ES-I3 (cell line): ENCODE measurements at regions not wholly inside any gene's neighbourhood (a gene's known extent, or its start where the extent isn't known, plus 50 kb on each side); places are given as distances from the start of the nearest gene placed in this dataset.
"Not testable (repeated sequence)": the region's sequence is repeated elsewhere in the genome, so short reads cannot be mapped to it uniquely, and the experiment has no call there.

Experiments
- H3K36me3 ChIP-seq: 2 replicates; pipeline ENCODE4 v1.6.1; 2013; ENCODE audit warnings: mild to moderate bottlenecking, low read length, control low read depth, moderate library complexity; ENCODE audit not compliant: insufficient read depth
- H3K4me1 ChIP-seq: 2 replicates; pipeline ENCODE4 v1.6.1; 2013; ENCODE audit warnings: mild to moderate bottlenecking, control low read depth, low read length; ENCODE audit not compliant: insufficient read depth
- H3K9ac ChIP-seq: 2 replicates; pipeline ENCODE4 v1.6.1; 2013; ENCODE audit warnings: low read depth, mild to moderate bottlenecking, low read length, moderate library complexity
- H3K9me3 ChIP-seq: 2 replicates; pipeline ENCODE4 v1.6.1; 2013; ENCODE audit warnings: mild to moderate bottlenecking, low read length, moderate library complexity; ENCODE audit not compliant: control insufficient read depth, insufficient read depth

GRCh38 chr10:18949391-18949790, 99.2 kb upstream of the MALRD1 start:
- H3K36me3 ChIP-seq = no peaks in the 10 kb centered on the region
- no peaks in the 10 kb centered on the region for H3K4me1 ChIP-seq
- H3K9me3 ChIP-seq = no peaks in the 10 kb centered on the region
- H3K9ac ChIP-seq = no peak overlapping the region

- H3K9ac ChIP-seq, H3K4me1 ChIP-seq, H3K9me3 ChIP-seq, H3K36me3 ChIP-seq: not testable (repeated sequence)
These were observed 97.4 kb upstream of the MALRD1 start for GRCh38 chr10:18951072-18951823.

GRCh38 chr10:18955061-18955460, 93.5 kb upstream of the MALRD1 start:
- no peak overlapping the region for H3K9ac ChIP-seq
- no peaks in the 10 kb centered on the region for H3K4me1 ChIP-seq
- no peaks in the 10 kb centered on the region for H3K9me3 ChIP-seq
- no peaks in the 10 kb centered on the region for H3K36me3 ChIP-seq

GRCh38 chr10:18959369-18959768, 89.2 kb upstream of the MALRD1 start:
- Histone ChIP-seq H3K36me3 (no peaks in the 10 kb centered on the region), H3K9me3 (no peaks in the 10 kb centered on the region), H3K9ac (no peak overlapping the region), H3K4me1 (no peaks in the 10 kb centered on the region)

- no peak overlapping the region for H3K9ac ChIP-seq
- H3K36me3 ChIP-seq = no peaks in the 10 kb centered on the region
- H3K9me3 ChIP-seq = no peaks in the 10 kb centered on the region
- H3K4me1 ChIP-seq = no peaks in the 10 kb centered on the region
These were observed 88.0 kb upstream of the MALRD1 start for GRCh38 chr10:18960466-18961079.

GRCh38 chr10:18968159-18968558, 80.4 kb upstream of the MALRD1 start:
- Histone ChIP-seq H3K36me3 (no peaks in the 10 kb centered on the region), H3K9ac (no peak overlapping the region), H3K4me1 (no peaks in the 10 kb centered on the region), H3K9me3 (no peaks in the 10 kb centered on the region)

- H3K4me1 ChIP-seq = no peaks in the 10 kb centered on the region
- H3K9ac ChIP-seq = no peak overlapping the region
- H3K36me3 ChIP-seq = no peaks in the 10 kb centered on the region
- H3K9me3 ChIP-seq = no peaks in the 10 kb centered on the region
These were observed 71.8 kb upstream of the MALRD1 start for GRCh38 chr10:18976696-18977251.

GRCh38 chr10:18980089-18980629, 68.4 kb upstream of the MALRD1 start:
- no peaks in the 10 kb centered on the region for H3K4me1 ChIP-seq
- H3K9ac ChIP-seq = no peak overlapping the region
- no peaks in the 10 kb centered on the region for H3K36me3 ChIP-seq
- no peaks in the 10 kb centered on the region for H3K9me3 ChIP-seq

- H3K9ac ChIP-seq = no peak overlapping the region
- H3K4me1 ChIP-seq = no peaks in the 10 kb centered on the region
- H3K9me3 ChIP-seq = no peaks in the 10 kb centered on the region; the same call in 1 of the 2 replicates
- H3K36me3 ChIP-seq = no peaks in the 10 kb centered on the region
These were observed 64.1 kb upstream of the MALRD1 start for GRCh38 chr10:18984531-18984930.

GRCh38 chr10:18988338-18988737, 60.3 kb upstream of the MALRD1 start:
- no peaks in the 10 kb centered on the region; the same call in 1 of the 2 replicates for H3K9me3 ChIP-seq
- no peak overlapping the region for H3K9ac ChIP-seq
- no peaks in the 10 kb centered on the region for H3K36me3 ChIP-seq
- H3K4me1 ChIP-seq = no peaks in the 10 kb centered on the region
